Liver (tissue), 8 donors: ENCODE measurements at regions not wholly inside any gene's neighbourhood (a gene's known extent, or its start where the extent isn't known, plus 50 kb on each side); places are given as distances from the start of the nearest gene placed in this dataset.

Experiments
- DNase-seq: peaks from one replicate; pipeline ENCODE4 v3.0.0-alpha.2; 2017; ENCODE audit warnings: low spot score
- H3K27ac ChIP-seq, 2 donors: one replicate each; pipeline ENCODE4 v1.7.0; 2013; ENCODE audit warnings: inconsistent platforms in 2 of 2, low read length in 2 of 2, control low read depth in 1 of 2, low read depth in 1 of 2, mild to moderate bottlenecking in 1 of 2
- H3K27me3 ChIP-seq, 4 donors: one replicate each; pipeline versions ENCODE4 v1.6.1 to v1.7.0; 2013; ENCODE audit warnings: low read length in 3 of 4, inconsistent platforms in 1 of 4, mild to moderate bottlenecking in 1 of 4, moderate library complexity in 1 of 4; ENCODE audit not compliant: control insufficient read depth in 4 of 4, insufficient read depth in 4 of 4
- H3K36me3 ChIP-seq, 4 donors: one replicate each; pipeline versions ENCODE4 v1.6.1 to v1.7.0; 2013; ENCODE audit warnings: low read length in 3 of 4, mild to moderate bottlenecking in 3 of 4, low read depth in 1 of 4, moderate library complexity in 1 of 4; ENCODE audit not compliant: control insufficient read depth in 4 of 4, insufficient read depth in 3 of 4
- H3K4me1 ChIP-seq, 4 donors: one replicate each; pipeline versions ENCODE4 v1.6.1 to v1.7.0; 2013; ENCODE audit warnings: low read length in 3 of 4, mild to moderate bottlenecking in 3 of 4, moderate library complexity in 1 of 4; ENCODE audit not compliant: control insufficient read depth in 4 of 4, insufficient read depth in 4 of 4
- H3K4me3 ChIP-seq, 3 donors: one replicate each; pipeline versions ENCODE4 v1.6.1 to v1.7.0; 2013; ENCODE audit warnings: low read length in 3 of 3, control low read depth in 1 of 3, low read depth in 1 of 3, mild to moderate bottlenecking in 1 of 3
- H3K9ac ChIP-seq, 2 donors: one replicate each; pipeline ENCODE4 v1.7.0; 2013; ENCODE audit warnings: low read length in 2 of 2, mild to moderate bottlenecking in 2 of 2, moderate library complexity in 2 of 2, control low read depth in 1 of 2, low read depth in 1 of 2
- H3K9me3 ChIP-seq, 4 donors: one replicate each; pipeline versions ENCODE4 v1.6.1 to v1.7.0; 2013; ENCODE audit warnings: low read length in 3 of 4; ENCODE audit not compliant: control insufficient read depth in 4 of 4
- ATF3 ChIP-seq: IDR thresholded peaks from 2 replicates; pipeline ENCODE4 v1.6.1; 2016; ENCODE audit warnings: antibody characterized with exemption
- CTCF ChIP-seq: fragments of 150-350 bp; IDR thresholded peaks from 2 replicates; pipeline ENCODE4 v1.5.1; 2017; ENCODE audit warnings: improper control_type of control experiment, low read depth, low read length; ENCODE audit not compliant: missing input control
- EGR1 ChIP-seq, 2 donors: IDR thresholded peaks; 2 replicates each; pipeline ENCODE4 v1.6.1; 2016 to 2018; ENCODE audit warnings: antibody characterized with exemption in 2 of 2, low read depth in 2 of 2
- FOXA1 ChIP-seq: IDR thresholded peaks from 2 replicates; pipeline ENCODE4 v1.6.1; 2016; ENCODE audit warnings: antibody characterized with exemption
- GABPA ChIP-seq, 2 donors: IDR thresholded peaks in 1 of 2; conservative IDR thresholded peaks in 1 of 2; 2 replicates each; pipeline ENCODE4 v1.6.1; 2016; ENCODE audit warnings: antibody characterized with exemption in 2 of 2, mild to moderate bottlenecking in 1 of 2, moderate library complexity in 1 of 2
- HNF4A ChIP-seq, 2 donors: conservative IDR thresholded peaks; 2 replicates each; pipeline ENCODE4 v1.6.1; 2016; ENCODE audit warnings: antibody characterized with exemption in 2 of 2, mild to moderate bottlenecking in 2 of 2
- HNF4G ChIP-seq: IDR thresholded peaks from 2 replicates; pipeline ENCODE4 v1.6.1; 2016; ENCODE audit warnings: antibody characterized with exemption
- JUND ChIP-seq, 2 donors: IDR thresholded peaks; 2 replicates each; pipeline ENCODE4 v1.6.1; 2016; ENCODE audit warnings: antibody characterized with exemption in 2 of 2
- MAX ChIP-seq: IDR thresholded peaks from 2 replicates; pipeline ENCODE4 v1.6.1; 2016; ENCODE audit warnings: antibody characterized with exemption
- NR2F2 ChIP-seq: IDR thresholded peaks from 2 replicates; pipeline ENCODE4 v1.6.1; 2016; ENCODE audit warnings: antibody characterized with exemption
- RAD21 ChIP-seq, 2 donors: IDR thresholded peaks; 2 replicates each; pipeline ENCODE4 v1.6.1; 2016; ENCODE audit warnings: antibody characterized with exemption in 2 of 2, mild to moderate bottlenecking in 2 of 2
- REST ChIP-seq: IDR thresholded peaks from 2 replicates; pipeline ENCODE4 v1.6.1; 2016; ENCODE audit warnings: antibody characterized with exemption, mild to moderate bottlenecking
- RXRA ChIP-seq, 2 donors: IDR thresholded peaks; 2 replicates each; pipeline ENCODE4 v1.6.1; 2017 to 2018; ENCODE audit warnings: antibody characterized with exemption in 2 of 2, mild to moderate bottlenecking in 1 of 2
- SP1 ChIP-seq: IDR thresholded peaks from 2 replicates; pipeline ENCODE4 v1.6.1; 2018; ENCODE audit warnings: antibody characterized with exemption, mild to moderate bottlenecking
- TAF1 ChIP-seq: conservative IDR thresholded peaks from 2 replicates; pipeline ENCODE4 v1.6.1; 2016; ENCODE audit warnings: antibody characterized with exemption, mild to moderate bottlenecking
- YY1 ChIP-seq: IDR thresholded peaks from 2 replicates; pipeline ENCODE4 v1.6.1; 2016; ENCODE audit warnings: antibody characterized with exemption, mild to moderate bottlenecking
- ZBTB33 ChIP-seq: IDR thresholded peaks from 2 replicates; pipeline ENCODE4 v1.6.1; 2016; ENCODE audit warnings: antibody characterized with exemption
- WGBS: extraction: QIAGEN DNeasy Blood & Tissue Kit; methylation state at CpG from one replicate; pipeline ENCODE4 v1.1.7; 2013; 5-methylcytosine and 5-hydroxymethylcytosine counted together
- donor health status: healthy.
- donor health status: healthy.
- donor health status: healthy.
- donor health status: healthy.
- donor health status: healthy.

GRCh38 chr4:28421221-28421620 is 1560.6 kb downstream of the STIM2 start:
- 95% methylated on average over 1 of the region's 1 CpG for WGBS
- H3K27ac ChIP-seq: no peak overlapping the region
- no peaks in the 10 kb centered on the region for H3K4me1 ChIP-seq
- no peak overlapping the region for H3K4me3 ChIP-seq
- TF ChIP-seq JUND (IDR thresholded peaks at IDR 0.05): no peak
- no peak for TF ChIP-seq ZBTB33
- no peak for TF ChIP-seq RAD21 (IDR thresholded peaks at IDR 0.05)
- no peak for TF ChIP-seq EGR1 (IDR thresholded peaks at IDR 0.05; ENCODE audit: low read depth in 2 of 2)
- no peak for TF ChIP-seq NR2F2
- no peak for TF ChIP-seq HNF4G
- no peak for TF ChIP-seq MAX
- TF ChIP-seq TAF1: no peak
- no peak for TF ChIP-seq GABPA (IDR thresholded peaks at IDR 0.05 in 1 of 2, conservative IDR thresholded peaks at IDR 0.05 in 1 of 2)
- TF ChIP-seq FOXA1: no peak
- no peak for TF ChIP-seq HNF4A (conservative IDR thresholded peaks at IDR 0.05)
- H3K36me3 ChIP-seq: no peaks in the 10 kb centered on the region
- H3K27me3 ChIP-seq: no peaks in the 10 kb centered on the region
- no peak overlapping the region for H3K9ac ChIP-seq
- DNase-seq: no peak
- H3K9me3 ChIP-seq: peaks cover 0 to 2% (median 0%) of the 10 kb centered on the region in 4 donors

GRCh38 chr4:28426251-28426650 is 1565.6 kb downstream of the STIM2 start:
- peaks cover 0 to 2% (median 0%) of the 10 kb centered on the region in 4 donors for H3K9me3 ChIP-seq
- H3K4me3 ChIP-seq: no peak overlapping the region
- H3K4me1 ChIP-seq: no peaks in the 10 kb centered on the region
- no peak for DNase-seq
- H3K27me3 ChIP-seq: no peaks in the 10 kb centered on the region
- WGBS: 48% methylated on average over 1 of the region's 1 CpG
- H3K9ac ChIP-seq: no peak overlapping the region
- no peak overlapping the region for H3K27ac ChIP-seq
- no peak for TF ChIP-seq SP1
- TF ChIP-seq RXRA (IDR thresholded peaks at IDR 0.05): no peak
- no peak for TF ChIP-seq YY1
- no peak for TF ChIP-seq TAF1
- no peak for TF ChIP-seq EGR1 (IDR thresholded peaks at IDR 0.05; ENCODE audit: low read depth in 2 of 2)
- no peak for TF ChIP-seq HNF4G
- no peak for TF ChIP-seq MAX
- no peak for TF ChIP-seq ATF3
- TF ChIP-seq ZBTB33: no peak
- no peak for TF ChIP-seq GABPA (IDR thresholded peaks at IDR 0.05 in 1 of 2, conservative IDR thresholded peaks at IDR 0.05 in 1 of 2)
- TF ChIP-seq JUND (IDR thresholded peaks at IDR 0.05): no peak
- TF ChIP-seq RAD21 (IDR thresholded peaks at IDR 0.05): no peak
- no peak for TF ChIP-seq CTCF
- no peak for TF ChIP-seq HNF4A (conservative IDR thresholded peaks at IDR 0.05)
- no peak for TF ChIP-seq REST
- TF ChIP-seq NR2F2: no peak
- H3K36me3 ChIP-seq: no peaks in the 10 kb centered on the region
